GM21825 (cell line): ENCODE measurements at regions not wholly inside any gene's neighbourhood (a gene's known extent, or its start where the extent isn't known, plus 50 kb on each side); places are given as distances from the start of the nearest gene placed in this dataset.
"Not testable (repeated sequence)": the region's sequence is repeated elsewhere in the genome, so short reads cannot be mapped to it uniquely, and the experiment has no call there.

ENCODE experiments used
- ATAC-seq: cut with Tn5 transposase; IDR thresholded peaks from one replicate; pipeline ENCODE4 v1.9.1; 2021; ENCODE audit warnings: mild to moderate bottlenecking, moderate library complexity; ENCODE audit not compliant: unreplicated experiment

- no peak for ATAC-seq
Measured at GRCh38 chr6:141976994-141977393, 155.7 kb upstream of the GJE1 start.

GRCh38 chr6:141969768-141970415, 162.8 kb upstream of the GJE1 start:
- ATAC-seq = not testable (repeated sequence)

GRCh38 chr6:141969201-141969600, 163.5 kb upstream of the GJE1 start:
- ATAC-seq = no peak

- ATAC-seq = no peak
Measured at GRCh38 chr6:141968632-141969031, 164.1 kb upstream of the GJE1 start.

GRCh38 chr6:141965016-141965545, 167.6 kb upstream of the GJE1 start:
- no peak for ATAC-seq

GRCh38 chr6:141963543-141964295, 169.0 kb upstream of the GJE1 start:
- ATAC-seq = no peak

GRCh38 chr6:141957271-141957670, 175.5 kb upstream of the GJE1 start:
- no peak for ATAC-seq

GRCh38 chr6:141956868-141957267, 175.9 kb upstream of the GJE1 start:
- no peak for ATAC-seq

GRCh38 chr6:141956046-141956761, 176.5 kb upstream of the GJE1 start:
- no peak for ATAC-seq

GRCh38 chr6:141953072-141953471, 179.7 kb upstream of the GJE1 start:
- ATAC-seq = no peak

GRCh38 chr6:141946502-141946901, 186.2 kb upstream of the GJE1 start:
- no peak for ATAC-seq

- ATAC-seq = no peak
Measured at GRCh38 chr6:141938664-141939063, 194.1 kb upstream of the GJE1 start.

- no peak for ATAC-seq
Measured at GRCh38 chr6:141932685-141933084, 200.0 kb upstream of the GJE1 start.

GRCh38 chr6:141926200-141926900, 206.4 kb upstream of the GJE1 start:
- ATAC-seq = peak; percentile 57

- no peak for ATAC-seq
Measured at GRCh38 chr6:141925001-141925400, 207.7 kb upstream of the GJE1 start.

- ATAC-seq = no peak
Measured at GRCh38 chr6:141922898-141923297, 209.8 kb upstream of the GJE1 start.

GRCh38 chr6:141916682-141917505, 215.8 kb upstream of the GJE1 start:
- not testable (repeated sequence) for ATAC-seq

- ATAC-seq = no peak
Measured at GRCh38 chr6:141914646-141915045, 218.1 kb upstream of the GJE1 start.

GRCh38 chr6:141906569-141907080, 226.1 kb upstream of the GJE1 start:
- no peak for ATAC-seq

- ATAC-seq = no peak
Measured at GRCh38 chr6:141890661-141891060, 242.1 kb upstream of the GJE1 start.
